Adrenal gland (tissue), 9 donors: ENCODE measurements at regions not wholly inside any gene's neighbourhood (a gene's known extent, or its start where the extent isn't known, plus 50 kb on each side); places are given as distances from the start of the nearest gene placed in this dataset.

ENCODE experiments used
- DNase-seq, 7 donors: peaks; one replicate each; pipeline ENCODE4 v3.0.0-alpha.2; 2019 to 2020
- H3K27ac ChIP-seq, 5 donors: fragments of 200-600 bp; sonication (generic) in 4 of 5; 1 replicate in 3 of 5; 2 replicates in 2 of 5; pipeline versions ENCODE4 v1.5.1 to v1.8.0; 2016 to 2020; ENCODE audit warnings: mild to moderate bottlenecking in 1 of 5
- H3K27me3 ChIP-seq: fragments of 200-600 bp; 2 replicates; pipeline ENCODE4 v1.8.0; 2021
- H3K36me3 ChIP-seq, 2 donors: fragments of 200-600 bp; replicated peaks in 1 of 2; 1 replicate in 1 of 2; 2 replicates in 1 of 2; pipeline versions ENCODE4 v1.5.1 to v1.8.0; 2018 to 2022
- H3K4me1 ChIP-seq, 2 donors: fragments of 200-600 bp; replicated peaks in 1 of 2; 1 replicate in 1 of 2; 2 replicates in 1 of 2; pipeline versions ENCODE4 v1.5.1 to v1.8.0; 2018 to 2021
- H3K4me3 ChIP-seq, 4 donors: fragments of 200-600 bp; sonication (generic) in 3 of 4; one replicate each; pipeline ENCODE4 v1.5.1; 2016 to 2018
- H3K9me3 ChIP-seq, 3 donors: fragments of 200-600 bp; sonication (generic) in 1 of 3; replicated peaks in 1 of 3; 1 replicate in 2 of 3; 2 replicates in 1 of 3; pipeline versions ENCODE4 v1.5.1 to v1.8.0; 2016 to 2021
- POLR2A ChIP-seq, 2 donors: fragments of 450-650 bp; IDR thresholded peaks; one replicate each; pipeline ENCODE4 v1.6.1; 2017; ENCODE audit warnings: antibody characterized with exemption in 2 of 2, mild to moderate bottlenecking in 2 of 2, moderate library complexity in 1 of 2
- WGBS, 4 donors: extraction: QIAGEN DNeasy Blood & Tissue Kit in 2 of 4; methylation state at CpG; one replicate each; pipeline versions ENCODE4 v1.1.5 to v1.1.7; 2013 to 2017; 5-methylcytosine and 5-hydroxymethylcytosine counted together
- intact Hi-C, 2 donors: fragments of 100-400 bp; cut with DNase I; formaldehyde crosslinking; loops; one replicate each; pipeline versions ENCODE4 v1.14.1 to v1.15.0; 2022 to 2023
- TF ChIP-seq, protein P1 (sequence below), 6 experiments: fragments of 450-650 bp in 4 of 6; fragments of 200-600 bp in 2 of 6; sonication (generic) in 1 of 6; IDR thresholded peaks; 1 replicate in 5 of 6; 2 replicates in 1 of 6; pipeline versions ENCODE4 v1.5.1 to v1.8.0; 2016 to 2021; ENCODE audit warnings: antibody characterized with exemption in 6 of 6, mild to moderate bottlenecking in 2 of 6, moderate library complexity in 1 of 6
- donor health status: healthy with polysubstance abuse.
- donor health status: Bipolar disorder and iron deficiency.
- donor health status: DM: yes; HTN: yes; CAD: no.
- donor health status: DM: no; HTN: no; CAD: no.
- donor health status: DM: no; HTN: no; CAD: no.

DNA sequence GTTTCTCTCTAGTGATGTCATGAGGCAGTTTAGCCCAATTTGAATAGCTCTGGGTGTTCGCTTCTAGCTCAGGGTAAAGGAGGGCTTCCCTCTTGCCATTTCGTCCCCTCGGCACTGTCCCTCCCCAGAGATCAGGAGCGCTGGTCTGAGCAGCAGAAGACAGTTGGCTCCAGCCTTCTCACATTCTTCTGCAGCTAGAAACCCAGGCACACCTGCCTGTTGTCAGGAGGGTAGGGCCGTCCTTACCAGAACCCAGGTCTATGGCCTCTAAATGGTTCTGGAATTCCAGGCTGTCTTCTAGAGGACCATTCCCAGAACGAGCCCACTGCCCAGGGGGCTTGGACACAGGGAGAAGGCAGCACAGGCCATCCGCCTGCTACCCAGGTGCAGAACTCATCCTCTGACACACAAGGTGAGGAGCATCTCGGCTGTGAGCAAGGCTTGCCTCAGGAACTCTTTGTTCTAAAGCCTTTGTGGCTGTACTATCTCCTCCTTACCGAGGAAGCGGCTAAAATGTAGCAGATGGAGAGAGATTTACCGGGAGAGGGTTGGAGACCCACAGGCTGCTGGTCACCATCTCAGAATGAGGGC, 255.6 kb upstream of the IRX2 start:
- Histone ChIP-seq H3K27me3 (no peaks in the 10 kb centered on the region), H3K27ac (no peak overlapping the region), H3K36me3 (no peaks in the 10 kb centered on the region), H3K4me1 (no peaks in the 10 kb centered on the region), H3K9me3 (no peaks in the 10 kb centered on the region), H3K4me3 (no peak overlapping the region)
- peak in 1 of 7 donors; percentile 7 for DNase-seq
- TF ChIP-seq, protein P1, sequence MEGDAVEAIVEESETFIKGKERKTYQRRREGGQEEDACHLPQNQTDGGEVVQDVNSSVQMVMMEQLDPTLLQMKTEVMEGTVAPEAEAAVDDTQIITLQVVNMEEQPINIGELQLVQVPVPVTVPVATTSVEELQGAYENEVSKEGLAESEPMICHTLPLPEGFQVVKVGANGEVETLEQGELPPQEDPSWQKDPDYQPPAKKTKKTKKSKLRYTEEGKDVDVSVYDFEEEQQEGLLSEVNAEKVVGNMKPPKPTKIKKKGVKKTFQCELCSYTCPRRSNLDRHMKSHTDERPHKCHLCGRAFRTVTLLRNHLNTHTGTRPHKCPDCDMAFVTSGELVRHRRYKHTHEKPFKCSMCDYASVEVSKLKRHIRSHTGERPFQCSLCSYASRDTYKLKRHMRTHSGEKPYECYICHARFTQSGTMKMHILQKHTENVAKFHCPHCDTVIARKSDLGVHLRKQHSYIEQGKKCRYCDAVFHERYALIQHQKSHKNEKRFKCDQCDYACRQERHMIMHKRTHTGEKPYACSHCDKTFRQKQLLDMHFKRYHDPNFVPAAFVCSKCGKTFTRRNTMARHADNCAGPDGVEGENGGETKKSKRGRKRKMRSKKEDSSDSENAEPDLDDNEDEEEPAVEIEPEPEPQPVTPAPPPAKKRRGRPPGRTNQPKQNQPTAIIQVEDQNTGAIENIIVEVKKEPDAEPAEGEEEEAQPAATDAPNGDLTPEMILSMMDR (IDR thresholded peaks at IDR 0.05) = no peak
- no peak for TF ChIP-seq POLR2A (IDR thresholded peaks at IDR 0.05)
- WGBS, 4 donors = 67 to 78% (median 75%) methylated on average over 7 to 11 of the region's 11 CpGs
- intact Hi-C loops = no loop called here

- WGBS, 4 donors = 67 to 81% (median 74%) methylated on average over 7 of the region's 7 CpGs
- Histone ChIP-seq H3K4me1 (no peaks in the 10 kb centered on the region), H3K27me3 (no peaks in the 10 kb centered on the region), H3K4me3 (no peak overlapping the region), H3K9me3 (no peaks in the 10 kb centered on the region), H3K36me3 (no peaks in the 10 kb centered on the region), H3K27ac (no peak overlapping the region)
- intact Hi-C loops = no loop called here
- DNase-seq = no peak
- TF ChIP-seq, protein P1 (IDR thresholded peaks at IDR 0.05) = no peak
- TF ChIP-seq POLR2A (IDR thresholded peaks at IDR 0.05) = no peak
Measured at GRCh38 chr5:3006526-3006925, 255.0 kb upstream of the IRX2 start.

DNA sequence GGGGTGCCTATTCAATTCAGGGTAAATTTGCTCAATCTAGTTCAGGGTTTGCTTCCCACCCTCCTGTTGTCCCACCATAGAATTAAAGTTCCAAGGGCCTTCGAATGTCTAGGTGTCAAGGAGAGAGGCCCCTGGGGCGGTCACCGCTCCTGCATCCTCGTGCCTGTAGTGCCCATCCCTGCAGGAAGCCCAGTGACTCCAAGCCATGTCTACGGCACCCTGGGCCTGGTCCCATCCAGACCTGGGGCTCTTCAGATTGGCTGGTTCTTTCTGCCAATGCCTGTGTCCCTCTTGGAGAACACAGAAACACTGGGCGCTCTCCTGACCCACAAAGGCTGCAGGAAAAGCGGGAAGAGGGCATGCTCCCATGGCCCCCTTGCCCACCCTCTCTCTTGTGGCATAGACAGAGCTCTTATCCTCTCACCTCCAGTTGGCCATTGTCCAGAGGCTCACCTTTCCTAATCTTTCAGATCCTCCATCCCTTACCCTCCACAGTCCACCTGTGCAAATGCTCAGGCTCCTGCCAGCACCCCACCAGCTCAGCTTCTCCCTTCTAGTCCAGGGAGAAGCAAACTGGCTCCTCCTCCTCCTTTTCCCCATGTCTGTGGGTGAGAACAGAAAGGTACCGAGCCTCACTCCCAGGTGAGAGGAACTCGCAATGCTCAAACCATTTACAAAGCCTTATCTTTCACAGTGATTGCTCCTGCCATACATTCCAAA, 253.0 kb upstream of the IRX2 start:
- Histone ChIP-seq H3K4me1 (no peaks in the 10 kb centered on the region), H3K27me3 (no peaks in the 10 kb centered on the region), H3K9me3 (no peaks in the 10 kb centered on the region), H3K36me3 (no peaks in the 10 kb centered on the region), H3K27ac (no peak overlapping the region), H3K4me3 (no peak overlapping the region)
- TF ChIP-seq POLR2A (IDR thresholded peaks at IDR 0.05) = no peak
- TF ChIP-seq, protein P1 (IDR thresholded peaks at IDR 0.05) = no peak
- 68 to 88% (median 84%) methylated on average over 4 to 9 of the region's 9 CpGs for WGBS, 4 donors
- intact Hi-C loops = no loop called here
- DNase-seq = peak in 2 of 7 donors; percentile 7 to 23

DNA sequence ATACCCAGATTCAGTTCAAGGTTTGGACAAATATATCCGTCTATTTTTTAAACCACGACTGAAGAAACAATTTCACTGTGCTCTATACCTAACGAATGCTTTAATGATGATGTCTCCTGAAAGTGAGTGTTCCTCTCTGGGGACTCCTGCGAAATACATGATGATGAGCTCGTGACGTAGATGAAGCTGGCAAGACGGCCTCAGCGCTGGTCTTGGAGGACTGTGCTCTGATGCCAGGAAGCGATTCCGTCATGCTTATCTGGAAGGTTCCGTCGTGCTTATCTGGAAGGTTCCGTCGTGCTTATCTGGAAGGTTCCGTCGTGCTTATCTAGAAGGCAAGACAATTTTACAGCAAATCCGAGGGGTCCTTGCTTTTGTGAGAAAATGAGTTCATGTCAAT, 250.8 kb upstream of the IRX2 start:
- intact Hi-C loops = no loop called here
- H3K9me3 ChIP-seq = no peaks in the 10 kb centered on the region
- H3K4me3 ChIP-seq = no peak overlapping the region
- DNase-seq = peak in 1 of 7 donors; percentile 4
- H3K36me3 ChIP-seq = no peaks in the 10 kb centered on the region
- H3K27ac ChIP-seq = no peak overlapping the region
- 60 to 75% (median 71%) methylated on average over 17 of the region's 17 CpGs for WGBS, 4 donors
- TF ChIP-seq POLR2A (IDR thresholded peaks at IDR 0.05) = no peak
- TF ChIP-seq, protein P1 (IDR thresholded peaks at IDR 0.05) = no peak
- H3K27me3 ChIP-seq = no peaks in the 10 kb centered on the region
- no peaks in the 10 kb centered on the region for H3K4me1 ChIP-seq
